ENCODE measurements at regions not wholly inside any gene's neighbourhood (a gene's known extent, or its start where the extent isn't known, plus 50 kb on each side); places are given as distances from the start of the nearest gene placed in this dataset.

DNA sequence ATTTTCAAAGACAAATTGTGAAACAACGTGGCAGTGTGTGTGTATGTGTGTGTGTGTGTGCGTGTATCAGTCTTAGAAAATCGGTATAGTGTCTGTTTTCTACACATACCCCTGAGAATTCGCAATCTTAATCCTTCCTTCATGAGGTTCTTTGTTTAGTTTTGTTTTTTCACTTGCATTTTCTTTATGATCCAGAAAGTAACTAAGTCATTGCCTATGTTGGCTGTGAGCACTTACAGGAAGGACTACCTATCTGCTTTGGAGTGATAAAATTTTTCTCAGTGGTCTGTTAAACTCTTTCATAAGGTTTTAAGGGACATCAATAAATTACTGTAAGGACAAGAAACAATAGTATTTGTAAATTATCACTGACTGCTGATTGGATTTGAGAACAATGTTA lies 1587.1 kb downstream of the PCDH9 start:
- H3K27ac ChIP-seq, result no peak overlapping the region
- H3K4me1 ChIP-seq, result no peaks in the 10 kb centered on the region
- ATAC-seq (no peak), DNase-seq (no peak)
- no peak overlapping the region for H3K4me3 ChIP-seq
- intact Hi-C loops (cut with DNase I), result no loop called here
- TF ChIP-seq, protein P1, sequence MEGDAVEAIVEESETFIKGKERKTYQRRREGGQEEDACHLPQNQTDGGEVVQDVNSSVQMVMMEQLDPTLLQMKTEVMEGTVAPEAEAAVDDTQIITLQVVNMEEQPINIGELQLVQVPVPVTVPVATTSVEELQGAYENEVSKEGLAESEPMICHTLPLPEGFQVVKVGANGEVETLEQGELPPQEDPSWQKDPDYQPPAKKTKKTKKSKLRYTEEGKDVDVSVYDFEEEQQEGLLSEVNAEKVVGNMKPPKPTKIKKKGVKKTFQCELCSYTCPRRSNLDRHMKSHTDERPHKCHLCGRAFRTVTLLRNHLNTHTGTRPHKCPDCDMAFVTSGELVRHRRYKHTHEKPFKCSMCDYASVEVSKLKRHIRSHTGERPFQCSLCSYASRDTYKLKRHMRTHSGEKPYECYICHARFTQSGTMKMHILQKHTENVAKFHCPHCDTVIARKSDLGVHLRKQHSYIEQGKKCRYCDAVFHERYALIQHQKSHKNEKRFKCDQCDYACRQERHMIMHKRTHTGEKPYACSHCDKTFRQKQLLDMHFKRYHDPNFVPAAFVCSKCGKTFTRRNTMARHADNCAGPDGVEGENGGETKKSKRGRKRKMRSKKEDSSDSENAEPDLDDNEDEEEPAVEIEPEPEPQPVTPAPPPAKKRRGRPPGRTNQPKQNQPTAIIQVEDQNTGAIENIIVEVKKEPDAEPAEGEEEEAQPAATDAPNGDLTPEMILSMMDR (IDR thresholded peaks at IDR 0.05), result no peak
- no peaks in the 10 kb centered on the region for H3K27me3 ChIP-seq (ENCODE audit: insufficient read depth in 3 of 3, low read length in 2 of 3)
- no peaks in the 10 kb centered on the region for H3K36me3 ChIP-seq (ENCODE audit: insufficient read depth in 1 of 2, low read depth in 1 of 2)
- no peaks in the 10 kb centered on the region for H3K9me3 ChIP-seq
- WGBS, 3 donors, result 75 to 88% (median 76%) methylated on average over 4 of the region's 4 CpGs

- Histone ChIP-seq H3K27me3 (ENCODE audit: insufficient read depth in 3 of 3, low read length in 2 of 3) (no peaks in the 10 kb centered on the region), H3K4me3 (no peak overlapping the region), H3K9me3 (no peaks in the 10 kb centered on the region), H3K4me1 (no peaks in the 10 kb centered on the region), H3K27ac (no peak overlapping the region), H3K36me3 (ENCODE audit: insufficient read depth in 1 of 2, low read depth in 1 of 2) (no peaks in the 10 kb centered on the region)
- ATAC-seq, result no peak
- TF ChIP-seq, protein P1 (IDR thresholded peaks at IDR 0.05), result no peak
- no peak for DNase-seq
- intact Hi-C loops (cut with DNase I), result no loop called here
These were observed 1587.8 kb downstream of the PCDH9 start for GRCh38 chr13:65642301-65642700.

- no peaks in the 10 kb centered on the region for H3K4me1 ChIP-seq
- H3K9me3 ChIP-seq, result no peaks in the 10 kb centered on the region
- DNase-seq (no peak), ATAC-seq (no peak)
- no peak overlapping the region for H3K4me3 ChIP-seq
- TF ChIP-seq, protein P1 (IDR thresholded peaks at IDR 0.05), result peak; percentile 13
- no peak overlapping the region for H3K27ac ChIP-seq
- H3K36me3 ChIP-seq (ENCODE audit: insufficient read depth in 1 of 2, low read depth in 1 of 2), result no peaks in the 10 kb centered on the region
- 24 to 32% (median 24%) methylated on average over 2 of the region's 2 CpGs for WGBS, 3 donors
- intact Hi-C loops (cut with DNase I), result no loop called here
- H3K27me3 ChIP-seq (ENCODE audit: insufficient read depth in 3 of 3, low read length in 2 of 3), result no peaks in the 10 kb centered on the region
These were observed 1591.5 kb downstream of the PCDH9 start for GRCh38 chr13:65638572-65639168.

- Histone ChIP-seq H3K27ac (no peak overlapping the region), H3K27me3 (ENCODE audit: insufficient read depth in 3 of 3, low read length in 2 of 3) (no peaks in the 10 kb centered on the region), H3K4me1 (no peaks in the 10 kb centered on the region), H3K36me3 (ENCODE audit: insufficient read depth in 1 of 2, low read depth in 1 of 2) (no peaks in the 10 kb centered on the region), H3K9me3 (no peaks in the 10 kb centered on the region), H3K4me3 (no peak overlapping the region)
- intact Hi-C loops (cut with DNase I), result no loop called here
- TF ChIP-seq, protein P1 (IDR thresholded peaks at IDR 0.05), result no peak
- no peak for ATAC-seq
- 88 to 92% (median 90%) methylated on average over 1 of the region's 1 CpG for WGBS, 3 donors
- no peak for DNase-seq
These were observed 1596.3 kb downstream of the PCDH9 start for GRCh38 chr13:65633806-65634205.

- Histone ChIP-seq H3K36me3 (ENCODE audit: insufficient read depth in 1 of 2, low read depth in 1 of 2) (no peaks in the 10 kb centered on the region), H3K27me3 (ENCODE audit: insufficient read depth in 3 of 3, low read length in 2 of 3) (no peaks in the 10 kb centered on the region), H3K4me3 (no peak overlapping the region), H3K4me1 (no peaks in the 10 kb centered on the region), H3K9me3 (no peaks in the 10 kb centered on the region), H3K27ac (no peak overlapping the region)
- TF ChIP-seq, protein P1 (IDR thresholded peaks at IDR 0.05), result no peak
- ATAC-seq (no peak), DNase-seq (no peak)
- 72 to 73% (median 72%) methylated on average over 2 of the region's 2 CpGs for WGBS, 3 donors
- intact Hi-C loops (cut with DNase I), result no loop called here
These were observed 1599.1 kb downstream of the PCDH9 start for GRCh38 chr13:65631078-65631477.

All from psoas muscle (tissue), 7 donors.